ENCODE measurements at regions not wholly inside any gene's neighbourhood (a gene's known extent, or its start where the extent isn't known, plus 50 kb on each side); places are given as distances from the start of the nearest gene placed in this dataset.

- no peak for FAIRE-seq
These were observed 361.8 kb upstream of the ZMIZ1 start for GRCh38 chr10:78706726-78707540.

DNA sequence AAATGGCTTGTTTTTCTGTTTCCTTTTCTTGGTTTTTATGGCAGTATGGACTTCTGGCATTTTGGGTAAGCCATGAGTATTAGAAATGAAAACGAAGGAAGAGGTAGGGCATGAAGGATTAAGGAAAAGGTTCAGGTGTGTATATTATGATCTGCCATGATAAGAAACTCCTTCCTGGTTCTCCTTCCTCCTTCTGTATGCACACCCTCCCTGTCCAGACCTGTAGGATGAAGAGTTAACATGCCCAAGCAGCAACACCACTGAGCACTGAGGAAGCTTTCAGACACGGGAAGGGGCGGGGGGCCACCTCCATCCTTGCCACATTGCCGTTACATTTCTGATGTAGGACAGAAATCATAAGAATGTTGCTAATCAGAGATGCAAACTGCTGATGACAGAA is 361.0 kb upstream of the ZMIZ1 start:
- DNase-seq (ENCODE audit: insufficient read length, low spot score) (no peak), FAIRE-seq (no peak)

More at GRCh38 chr10:78706726-78707540, 361.8 kb upstream of the ZMIZ1 start:
- DNase-seq (ENCODE audit: insufficient read length, low spot score) = no peak

- DNase-seq (ENCODE audit: insufficient read length, low spot score) (no peak), FAIRE-seq (no peak)
These were observed 356.6 kb upstream of the ZMIZ1 start for GRCh38 chr10:78712147-78712546.

- no peak for DNase-seq (ENCODE audit: insufficient read length, low spot score)
- FAIRE-seq = no peak
These were observed 355.1 kb upstream of the ZMIZ1 start for GRCh38 chr10:78713659-78714058.

GRCh38 chr10:78714225-78714624 is 354.5 kb upstream of the ZMIZ1 start:
- DNase-seq (ENCODE audit: insufficient read length, low spot score) (no peak), FAIRE-seq (no peak)

GRCh38 chr10:78715435-78715834 is 353.3 kb upstream of the ZMIZ1 start:
- DNase-seq (ENCODE audit: insufficient read length, low spot score) = no peak
- no peak for FAIRE-seq

- FAIRE-seq = no peak
These were observed 352.6 kb upstream of the ZMIZ1 start for GRCh38 chr10:78716043-78716660.

GRCh38 chr10:78717200-78717599 is 351.6 kb upstream of the ZMIZ1 start:
- DNase-seq (ENCODE audit: insufficient read length, low spot score) (no peak), FAIRE-seq (no peak)

More at GRCh38 chr10:78716043-78716660, 352.6 kb upstream of the ZMIZ1 start:
- no peak for DNase-seq (ENCODE audit: insufficient read length, low spot score)

DNA sequence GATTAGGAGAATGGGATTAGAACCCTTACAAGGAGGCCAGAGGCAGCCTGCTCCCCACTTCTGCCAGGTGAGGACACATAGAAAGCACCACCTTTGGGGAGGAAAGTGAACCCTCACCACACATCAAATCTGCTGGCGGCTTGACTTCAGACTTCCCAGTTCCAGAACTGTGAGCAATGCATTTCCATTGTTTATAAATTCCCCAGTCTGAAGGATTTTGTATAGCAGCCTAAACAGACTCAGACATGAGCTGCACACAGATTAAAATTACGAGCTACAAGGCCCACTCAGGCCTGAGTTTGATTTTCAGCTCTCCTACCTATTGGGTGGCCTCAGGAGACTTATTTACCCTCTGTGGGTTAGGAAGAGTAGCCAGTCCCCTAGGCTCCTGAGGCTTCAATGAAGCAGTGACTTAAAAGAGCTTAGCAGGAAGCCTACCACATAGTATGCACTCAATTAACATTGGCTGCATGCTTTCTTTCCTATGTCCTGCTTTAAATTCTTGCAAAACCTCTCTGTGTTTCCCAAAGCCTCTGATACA is 350.7 kb upstream of the ZMIZ1 start:
- no peak for FAIRE-seq
- DNase-seq (ENCODE audit: insufficient read length, low spot score) = no peak

GRCh38 chr10:78719276-78719675 is 349.5 kb upstream of the ZMIZ1 start:
- no peak for DNase-seq (ENCODE audit: insufficient read length, low spot score)

DNA sequence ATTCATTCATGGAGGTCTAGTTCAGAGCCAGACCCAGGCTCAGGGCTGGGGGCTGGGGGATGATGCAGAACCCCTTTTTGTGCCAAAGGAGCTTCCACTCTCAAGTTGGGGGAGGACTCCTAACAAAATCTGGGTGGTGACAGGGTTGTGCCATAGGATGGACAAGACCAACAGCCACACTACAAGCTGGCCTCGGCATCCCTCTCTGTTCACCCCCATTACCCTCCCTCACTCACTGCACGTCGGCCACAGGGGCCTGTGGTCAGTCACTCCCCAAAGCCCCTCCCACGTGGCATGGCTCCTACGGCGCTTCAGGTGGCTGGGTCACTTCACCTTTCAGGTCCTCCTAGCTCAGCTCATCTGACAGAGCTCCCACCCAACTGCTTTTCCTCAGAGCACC is 348.7 kb upstream of the ZMIZ1 start:
- no peak for FAIRE-seq
- no peak for DNase-seq (ENCODE audit: insufficient read length, low spot score)

More at GRCh38 chr10:78719276-78719675, 349.5 kb upstream of the ZMIZ1 start:
- FAIRE-seq = no peak

DNA sequence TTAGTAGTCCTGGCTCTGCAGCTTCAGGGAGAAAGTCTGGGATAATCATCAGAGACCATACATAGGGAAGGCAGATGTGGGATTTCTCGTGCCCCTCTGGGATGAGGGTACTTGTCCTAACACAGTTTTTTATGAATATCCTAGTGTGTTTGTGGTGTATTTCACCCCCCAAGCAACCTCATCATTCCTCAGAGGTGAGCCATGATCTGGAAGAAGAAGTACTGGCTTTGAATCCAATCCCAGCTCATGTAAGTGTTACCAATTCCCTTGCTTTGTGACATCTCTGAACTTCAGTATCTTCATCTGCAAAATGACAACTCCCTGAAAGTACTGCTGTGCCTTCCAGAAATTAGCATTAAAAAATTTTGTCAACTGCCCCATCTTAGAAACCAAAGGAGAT is 347.5 kb upstream of the ZMIZ1 start:
- DNase-seq (ENCODE audit: insufficient read length, low spot score) (no peak), FAIRE-seq (no peak)

GRCh38 chr10:78724846-78725245 is 343.9 kb upstream of the ZMIZ1 start:
- FAIRE-seq = no peak

DNA sequence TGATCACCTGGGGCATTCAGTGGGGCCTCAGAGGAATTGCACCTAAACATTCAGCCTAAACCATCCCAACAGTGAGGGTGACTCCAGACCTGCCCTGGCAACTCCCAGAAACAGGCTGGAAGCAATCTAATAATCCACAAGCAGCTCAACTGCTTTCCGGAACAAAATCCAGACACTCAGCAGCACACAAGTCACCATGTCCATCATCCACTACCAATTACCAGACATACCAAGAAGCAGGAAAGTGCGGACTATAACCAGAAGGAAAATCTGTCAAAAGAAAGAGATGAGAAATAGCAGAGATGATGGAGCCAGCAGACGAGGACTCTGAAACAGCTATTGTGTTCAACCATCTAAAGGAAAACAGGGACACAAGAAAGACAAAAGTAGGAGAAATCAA is 342.6 kb upstream of the ZMIZ1 start:
- FAIRE-seq = no peak
- DNase-seq (ENCODE audit: insufficient read length, low spot score) = no peak

More at GRCh38 chr10:78724846-78725245, 343.9 kb upstream of the ZMIZ1 start:
- DNase-seq (ENCODE audit: insufficient read length, low spot score) = no peak

- DNase-seq (ENCODE audit: insufficient read length, low spot score) (no peak), FAIRE-seq (no peak)
These were observed 341.5 kb upstream of the ZMIZ1 start for GRCh38 chr10:78727251-78727650.

DNA sequence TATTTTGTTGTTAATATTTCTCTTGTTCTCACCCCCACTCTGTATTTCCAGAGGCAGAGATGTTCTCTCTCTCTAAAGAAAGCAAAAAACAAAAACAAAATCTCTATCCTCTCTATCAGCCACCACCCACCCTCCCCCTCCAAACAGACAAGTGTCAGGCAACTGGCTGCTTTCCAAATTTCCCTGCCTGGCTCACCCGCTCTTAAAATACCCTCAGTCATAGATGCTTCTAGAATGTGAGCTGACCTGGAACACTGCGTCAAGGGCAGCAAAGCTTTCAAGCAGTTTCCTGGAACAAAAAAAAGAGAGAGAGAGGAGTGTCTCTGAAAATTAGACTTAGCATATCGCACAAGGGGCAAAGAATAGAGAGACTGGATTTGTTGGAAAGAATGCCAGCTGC is 341.0 kb upstream of the ZMIZ1 start:
- DNase-seq (ENCODE audit: insufficient read length, low spot score) (no peak), FAIRE-seq (no peak)

GRCh38 chr10:78728176-78728575 is 340.6 kb upstream of the ZMIZ1 start:
- no peak for DNase-seq (ENCODE audit: insufficient read length, low spot score)
- FAIRE-seq = no peak

GRCh38 chr10:78729366-78729765 is 339.4 kb upstream of the ZMIZ1 start:
- DNase-seq (ENCODE audit: insufficient read length, low spot score) = no peak
- FAIRE-seq = no peak

- DNase-seq (ENCODE audit: insufficient read length, low spot score) (no peak), FAIRE-seq (no peak)
These were observed 339.0 kb upstream of the ZMIZ1 start for GRCh38 chr10:78729800-78730199.

DNA sequence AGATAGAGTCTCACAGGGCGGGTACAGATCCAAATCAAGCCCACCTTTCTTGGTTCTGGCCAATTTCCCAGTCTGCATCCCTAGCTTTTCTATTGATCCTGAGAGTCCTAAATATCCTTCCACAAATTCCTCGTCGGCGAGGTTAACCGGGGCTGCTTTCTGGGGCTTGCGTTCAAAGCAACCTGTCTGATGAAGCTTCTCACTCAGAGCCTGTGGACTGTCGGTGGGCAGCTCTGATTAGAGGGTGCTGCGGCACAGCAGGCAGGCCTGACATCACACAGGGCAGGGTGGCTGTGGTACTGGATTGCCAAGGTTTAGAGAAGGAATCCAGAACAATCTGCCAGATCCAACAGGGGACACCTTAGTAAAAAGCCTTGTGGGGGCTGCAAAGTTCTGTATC is 338.0 kb upstream of the ZMIZ1 start:
- DNase-seq (ENCODE audit: insufficient read length, low spot score) (no peak), FAIRE-seq (no peak)

DNA sequence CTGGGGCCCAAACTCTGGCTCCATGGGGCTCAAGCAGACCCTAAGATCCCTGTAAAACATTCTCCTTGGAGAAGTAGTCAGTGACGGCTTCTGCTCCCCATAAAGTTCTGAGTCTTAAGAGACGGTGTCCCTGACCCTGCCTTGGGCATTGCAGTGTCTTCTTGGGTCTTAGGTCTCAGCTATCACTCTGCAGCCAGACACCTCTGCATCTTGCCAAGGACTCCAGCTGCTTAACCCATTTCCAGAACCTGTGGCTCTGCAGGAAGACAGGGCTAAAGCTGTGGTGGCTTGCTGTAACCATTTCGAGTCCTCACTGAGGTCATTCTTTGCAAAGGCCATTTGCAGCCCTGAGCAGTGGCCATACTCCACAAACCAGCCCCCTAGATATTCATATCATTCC is 337.1 kb upstream of the ZMIZ1 start:
- FAIRE-seq (no peak), DNase-seq (ENCODE audit: insufficient read length, low spot score) (no peak)

- FAIRE-seq (no peak), DNase-seq (ENCODE audit: insufficient read length, low spot score) (no peak)
These were observed 336.4 kb upstream of the ZMIZ1 start for GRCh38 chr10:78732381-78732780.

Data from GM19239 (cell line).